GM19239 (cell line): ENCODE measurements at regions not wholly inside any gene's neighbourhood (a gene's known extent, or its start where the extent isn't known, plus 50 kb on each side); places are given as distances from the start of the nearest gene placed in this dataset.

Experiments used
- DNase-seq: peaks from one replicate; pipeline ENCODE4 v3.0.0; 2011; ENCODE audit warnings: low spot score; ENCODE audit not compliant: insufficient read length
- FAIRE-seq: peaks from 2 replicates; lab custom pipeline; 2011; peaks lifted over from hg19 to GRCh38; lab: Jason Lieb, UNC

DNA sequence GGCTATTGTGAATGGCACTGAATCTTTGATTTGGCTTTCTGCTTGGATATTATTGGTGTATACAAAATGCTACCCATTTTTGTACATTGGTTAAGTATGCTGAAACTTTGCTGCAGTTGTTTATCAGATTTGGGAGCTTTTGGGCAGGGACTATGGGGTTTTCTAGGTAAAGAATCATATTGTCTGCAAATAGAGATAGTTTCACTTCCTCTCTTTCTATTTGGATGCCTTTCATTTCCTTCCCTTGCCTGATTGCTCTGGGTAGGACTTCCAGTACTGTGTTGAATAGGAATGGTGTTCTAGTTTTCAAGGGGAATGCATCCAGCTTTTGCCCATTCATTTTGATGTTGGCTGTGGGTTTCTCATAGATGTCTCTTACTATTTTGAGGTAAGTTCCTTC, 489.1 kb upstream of the LRATD1 start:
- FAIRE-seq (no peak), DNase-seq (no peak)

DNA sequence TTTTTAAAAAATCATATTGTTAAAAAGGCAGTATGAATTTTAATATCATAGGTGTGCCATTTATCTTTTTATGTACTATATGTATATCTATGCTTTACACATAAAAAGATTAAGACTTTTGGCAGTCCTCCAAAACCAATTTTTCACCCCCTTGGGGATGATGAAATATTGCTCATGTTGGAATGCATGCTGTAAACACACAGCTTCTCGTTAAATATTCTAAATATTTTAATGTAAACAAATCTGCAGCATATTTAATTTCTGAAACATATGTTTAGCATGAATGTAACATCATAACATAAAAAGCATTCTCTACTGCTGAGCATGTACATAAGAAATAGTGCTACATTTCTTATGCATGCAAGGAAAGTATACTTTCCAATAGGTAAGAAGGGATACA, 484.3 kb upstream of the LRATD1 start:
- FAIRE-seq (no peak), DNase-seq (no peak)

DNA sequence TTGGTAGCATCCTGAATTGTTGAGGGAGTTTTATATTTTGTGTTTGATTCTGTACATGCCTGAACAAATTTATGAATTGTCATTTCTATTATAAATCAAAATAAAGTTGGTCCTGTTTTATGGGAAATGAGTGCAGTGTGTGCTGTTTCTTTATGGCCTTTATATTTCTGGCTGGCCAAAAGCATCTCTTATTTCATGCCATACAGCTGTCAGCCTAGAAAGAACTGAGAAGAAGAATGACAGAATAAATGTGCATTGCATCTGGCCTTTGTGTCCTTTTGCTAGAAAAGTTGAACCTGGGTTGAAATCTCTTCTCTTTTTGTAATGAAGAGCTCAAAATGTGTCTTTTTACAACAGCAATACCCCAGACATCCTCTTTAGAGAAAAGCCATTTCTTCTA, 474.7 kb upstream of the LRATD1 start:
- no peak for FAIRE-seq

DNA sequence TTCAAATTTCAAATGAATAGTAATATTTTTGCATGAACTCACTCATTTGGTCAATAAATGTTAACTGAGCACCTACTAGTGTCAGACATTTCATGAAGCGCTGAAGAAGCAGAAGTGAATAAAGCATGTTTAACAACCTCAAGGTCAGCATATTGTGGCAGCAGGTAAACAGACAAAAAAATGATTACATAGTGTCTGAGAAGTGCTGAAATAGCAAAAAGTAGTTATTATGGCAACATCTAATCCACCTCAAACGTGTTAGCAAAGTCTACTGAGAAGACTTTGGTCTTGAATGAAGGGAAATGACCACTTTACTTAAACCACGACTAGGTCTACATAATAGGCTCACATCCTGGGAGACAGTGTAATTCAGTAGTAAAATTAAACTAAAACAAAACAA, 452.2 kb upstream of the LRATD1 start:
- FAIRE-seq: no peak
- DNase-seq: no peak

More for the DNA sequence above, 474.7 kb upstream of the LRATD1 start:
- DNase-seq: no peak

DNA sequence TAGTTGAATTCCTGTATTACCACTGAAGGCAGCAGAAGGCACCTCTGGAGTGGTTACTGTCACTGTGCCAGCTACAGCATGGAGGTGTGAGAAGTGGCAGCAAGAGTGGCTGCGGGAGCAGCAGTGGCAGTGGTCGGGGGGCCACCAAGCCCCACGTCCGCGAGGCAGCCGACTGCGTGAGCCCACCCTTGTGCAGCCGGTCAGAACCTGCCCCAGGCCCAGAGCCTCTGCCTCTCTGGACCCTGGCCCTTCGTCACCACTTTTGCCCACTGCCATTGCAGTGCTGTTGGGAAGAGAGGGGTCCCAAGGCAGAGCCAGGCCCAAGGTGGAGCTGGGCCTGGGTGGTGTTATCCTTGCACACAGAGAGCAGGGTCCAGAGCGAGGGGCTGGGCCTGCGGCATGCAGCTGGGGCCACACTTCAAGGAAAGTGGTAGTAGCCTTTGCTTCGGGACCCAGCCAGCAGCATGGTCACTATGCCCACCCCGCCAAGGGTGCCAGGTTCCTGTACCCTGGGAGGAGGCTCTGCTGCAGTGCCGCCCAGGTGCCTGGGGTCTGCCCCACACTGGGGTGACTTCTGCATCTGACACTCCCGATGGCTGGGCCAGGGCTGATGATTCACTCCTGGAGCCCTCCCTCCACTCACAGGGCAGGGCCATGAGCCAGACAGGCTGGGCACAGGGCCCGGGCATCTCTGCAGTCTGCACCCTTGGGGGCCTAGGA, 450.1 kb upstream of the LRATD1 start:
- DNase-seq: no peak
- no peak for FAIRE-seq

DNA sequence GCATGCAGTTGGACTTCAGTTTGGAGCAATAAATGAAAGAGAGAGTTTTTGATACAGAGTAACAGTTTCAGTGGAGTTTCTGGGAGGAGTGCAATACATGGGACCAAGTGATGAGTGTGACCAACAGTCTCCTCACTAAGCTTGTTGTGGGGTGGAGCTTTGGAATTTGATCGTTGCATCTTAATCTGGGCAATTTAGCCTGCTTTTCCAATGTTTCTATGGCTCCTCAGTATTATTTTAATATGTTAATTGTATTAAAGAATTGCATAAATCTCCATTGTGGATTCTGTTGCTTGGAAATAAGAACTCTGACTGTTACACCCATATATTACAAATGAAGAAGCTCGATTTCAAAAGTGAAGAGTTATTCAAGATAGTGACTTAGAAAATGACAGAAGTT, 446.6 kb upstream of the LRATD1 start:
- DNase-seq (no peak), FAIRE-seq (no peak)

DNA sequence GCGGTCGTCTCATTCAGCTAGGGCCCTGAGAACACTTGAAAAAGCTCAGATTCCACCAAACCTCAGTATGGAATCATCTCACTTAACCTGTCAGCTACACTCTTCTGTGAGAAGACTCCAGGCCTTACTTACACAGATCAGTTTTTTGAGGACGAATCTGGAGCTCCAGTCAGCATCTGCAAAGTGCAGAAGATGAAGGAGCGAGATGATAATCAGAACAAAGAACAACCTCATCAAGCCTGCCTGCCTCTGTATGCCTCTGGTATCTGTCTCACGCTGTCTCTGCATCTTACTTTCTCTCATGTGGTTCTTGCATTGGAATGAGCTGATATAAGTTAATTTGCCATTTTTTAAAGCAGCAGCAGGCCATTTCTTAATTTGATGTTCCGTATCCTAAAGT, 444.1 kb upstream of the LRATD1 start:
- FAIRE-seq (no peak), DNase-seq (no peak)

DNA sequence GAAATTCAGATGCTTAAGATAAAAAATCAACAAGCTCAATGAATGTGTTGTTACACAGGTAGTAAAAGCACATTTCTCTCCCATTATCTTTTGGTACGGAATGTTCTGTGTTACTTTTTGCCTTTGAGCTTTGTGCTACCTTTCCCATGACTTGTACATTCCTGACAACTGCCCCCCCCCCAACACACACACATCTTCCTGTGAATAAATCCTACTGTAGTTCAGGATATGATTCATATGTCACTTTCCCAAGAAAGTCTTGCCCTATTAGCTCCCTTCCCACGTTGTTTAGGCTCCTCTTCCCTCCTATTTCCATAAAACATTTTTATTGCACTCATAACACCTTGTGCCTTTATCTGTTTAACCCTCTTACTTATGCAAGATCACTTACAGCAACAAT, 442.6 kb upstream of the LRATD1 start:
- no peak for FAIRE-seq
- no peak for DNase-seq

DNA sequence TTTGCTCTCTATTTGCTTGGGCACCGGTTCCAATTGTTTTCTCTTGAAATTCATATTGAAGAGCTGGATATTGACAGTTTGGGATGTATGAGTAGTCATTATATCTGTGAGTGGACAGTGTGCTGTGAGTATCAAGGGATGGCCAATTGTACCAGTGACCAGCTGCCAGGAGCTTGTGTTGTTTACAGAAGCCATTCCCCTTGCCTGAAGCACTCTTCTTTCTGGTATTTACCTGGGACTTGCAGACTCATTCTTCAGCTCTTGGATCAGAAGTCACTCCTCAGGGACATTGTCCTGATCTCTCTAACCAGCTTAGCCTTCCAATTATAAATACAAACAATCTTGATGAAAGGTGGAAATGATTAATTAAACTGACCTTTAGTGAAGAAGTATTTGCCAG, 438.3 kb upstream of the LRATD1 start:
- DNase-seq (no peak), FAIRE-seq (no peak)

DNA sequence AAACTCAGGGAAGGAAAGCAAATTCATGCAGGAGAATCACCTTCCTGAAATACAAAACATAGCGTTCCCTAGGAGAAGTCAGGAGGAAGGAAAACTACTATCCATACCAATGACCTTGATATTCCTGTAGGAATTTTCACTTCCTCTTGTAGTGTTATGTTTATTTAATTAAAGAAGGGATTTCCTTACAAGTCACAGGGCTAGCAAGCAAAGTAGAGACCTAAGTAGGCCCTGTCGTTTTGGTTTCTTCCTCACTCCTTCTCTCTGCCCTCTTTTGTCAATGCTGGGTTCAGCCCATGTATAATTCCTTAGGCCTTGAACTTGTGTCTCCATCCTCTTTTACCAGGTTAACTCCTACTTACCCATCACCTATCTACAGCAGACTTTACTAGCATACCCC, 435.2 kb upstream of the LRATD1 start:
- DNase-seq (no peak), FAIRE-seq (no peak)

DNA sequence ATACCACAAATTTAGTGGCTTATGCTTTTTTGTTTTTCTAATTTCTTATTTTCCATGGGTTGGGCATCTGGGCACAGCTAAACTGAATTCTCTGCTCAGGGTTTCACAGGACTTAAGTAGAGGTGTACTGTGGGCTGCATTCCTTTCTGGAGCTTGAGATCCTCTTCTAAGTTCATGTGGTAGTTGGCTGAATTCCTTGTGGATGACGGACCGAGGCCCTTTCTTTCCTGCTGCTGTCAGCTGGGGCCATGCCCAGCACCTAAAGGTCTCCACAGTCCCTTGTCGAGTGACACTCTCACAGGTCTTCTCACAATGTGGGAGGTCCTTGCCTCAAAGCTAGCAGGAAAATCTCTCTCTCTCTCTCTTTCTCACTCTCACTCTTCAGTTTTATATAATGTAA, 433.5 kb upstream of the LRATD1 start:
- DNase-seq: no peak
- no peak for FAIRE-seq

DNA sequence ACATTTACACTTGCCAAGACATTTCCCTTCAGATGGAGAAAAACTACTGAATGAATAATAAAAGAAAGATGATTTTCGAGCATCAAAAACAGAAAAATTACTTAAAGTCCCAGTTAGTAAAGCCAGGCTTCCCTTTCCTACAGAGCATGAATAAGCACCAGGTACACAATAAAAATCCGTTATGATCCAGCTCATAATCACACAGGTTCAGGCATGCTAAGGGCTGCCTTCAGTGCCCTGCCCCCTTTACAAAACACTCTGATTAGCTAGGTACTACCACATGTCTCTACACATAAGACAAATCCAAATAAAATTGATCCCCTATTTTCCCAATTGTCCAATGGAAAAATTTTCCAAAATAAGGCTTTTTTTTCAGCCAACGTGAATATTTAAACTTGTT, 413.2 kb upstream of the LRATD1 start:
- no peak for FAIRE-seq

DNA sequence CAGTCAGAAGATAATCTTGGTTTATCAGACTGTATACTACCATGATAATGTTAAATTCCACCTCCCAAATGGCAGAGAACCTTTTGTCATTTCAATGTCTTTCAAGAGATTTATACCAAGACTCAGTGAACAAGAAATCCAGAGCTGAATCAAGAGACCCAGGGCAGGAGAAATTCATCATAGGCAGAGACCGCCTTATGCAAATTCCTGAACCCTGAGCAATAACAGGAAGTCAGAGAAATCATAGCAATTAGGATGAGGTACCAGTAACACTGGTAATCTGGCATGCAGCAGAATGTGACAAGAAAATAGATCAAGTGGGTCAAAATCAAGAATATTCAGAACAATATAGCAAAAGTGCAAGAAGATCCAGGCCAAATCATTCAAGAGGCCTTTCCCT, 412.4 kb upstream of the LRATD1 start:
- FAIRE-seq (no peak), DNase-seq (no peak)

More for the DNA sequence above, 413.2 kb upstream of the LRATD1 start:
- DNase-seq: no peak

DNA sequence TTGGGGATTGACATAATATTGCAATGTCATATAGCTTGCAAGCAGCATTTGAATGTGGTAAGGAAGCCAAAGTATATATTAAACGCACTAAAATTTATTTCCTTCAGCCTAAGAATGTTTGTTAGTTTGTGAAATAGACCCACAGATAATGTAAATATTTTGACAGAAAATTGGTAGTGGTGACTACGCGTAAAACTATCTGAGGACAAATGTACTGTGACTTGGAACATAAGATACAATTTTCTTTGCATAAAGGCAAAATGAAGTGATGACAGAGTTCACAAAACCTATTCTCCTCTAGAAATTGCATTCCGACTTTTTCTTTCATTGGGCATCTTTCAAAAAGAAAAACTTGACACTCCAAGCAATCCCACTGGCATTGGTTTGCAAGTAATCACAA, 411.1 kb upstream of the LRATD1 start:
- no peak for FAIRE-seq

DNA sequence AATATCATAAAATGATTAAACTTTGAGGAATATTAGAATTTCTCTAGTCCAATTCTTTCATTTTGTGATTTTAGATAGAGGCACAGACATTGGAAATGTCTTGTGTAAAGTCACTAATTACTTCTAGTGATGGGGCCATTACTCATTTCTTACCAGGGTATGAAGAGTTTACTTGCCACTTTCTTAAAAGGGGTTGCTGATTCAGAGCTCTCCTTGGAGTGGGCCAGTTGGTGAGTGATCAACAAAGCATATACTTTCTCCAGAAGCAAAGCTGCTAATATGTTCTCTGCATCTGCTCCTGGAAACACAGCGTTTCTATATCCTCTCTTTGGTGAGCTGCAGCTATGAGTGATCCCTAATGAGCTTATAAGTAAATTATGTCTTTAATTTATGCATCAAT, 408.9 kb upstream of the LRATD1 start:
- no peak for DNase-seq
- FAIRE-seq: no peak

More for the DNA sequence above, 411.1 kb upstream of the LRATD1 start:
- no peak for DNase-seq

DNA sequence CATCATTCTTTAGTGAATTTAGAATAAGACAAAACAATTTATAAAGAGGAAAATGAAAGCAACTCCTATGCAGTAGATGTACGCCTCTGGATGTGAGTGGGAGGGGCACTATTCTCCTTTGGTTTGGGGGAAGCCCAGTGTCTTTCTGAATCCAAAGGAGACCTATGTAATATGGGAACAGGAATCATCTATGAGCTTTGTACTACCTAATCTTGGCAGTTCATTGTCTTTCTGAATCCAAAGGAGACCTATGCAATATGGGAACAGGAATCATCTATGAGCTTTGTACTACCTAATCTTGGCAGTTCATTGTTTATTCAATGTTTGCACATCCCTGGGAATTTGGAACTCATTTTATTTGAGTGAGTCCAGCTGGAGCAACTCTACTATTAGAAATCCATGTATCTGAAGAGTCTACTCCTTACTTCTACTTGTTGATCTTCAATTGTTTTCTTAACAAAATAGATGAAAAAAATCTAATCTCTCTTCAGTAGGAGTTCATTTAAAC, 401.1 kb upstream of the LRATD1 start:
- no peak for DNase-seq
- no peak for FAIRE-seq

DNA sequence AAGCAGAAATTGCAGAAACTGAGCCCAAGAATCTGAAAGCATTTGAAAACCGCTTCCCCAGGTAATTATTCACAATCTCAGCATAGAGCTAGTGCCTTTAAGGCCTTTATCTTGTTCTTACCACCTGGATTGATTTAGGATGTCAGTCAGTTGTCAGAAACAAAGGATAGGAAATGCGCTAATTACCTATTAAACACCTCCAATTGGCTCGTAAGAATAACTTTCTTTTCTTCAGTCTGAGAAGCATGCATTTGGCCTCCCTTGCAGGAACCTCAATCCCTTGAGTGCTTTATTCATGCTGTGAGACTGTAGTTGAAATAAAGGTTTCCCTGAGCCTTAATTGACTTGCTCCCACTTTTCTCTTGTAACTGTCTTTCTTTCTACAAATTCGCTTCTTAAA, 400.3 kb upstream of the LRATD1 start:
- FAIRE-seq (no peak), DNase-seq (no peak)

DNA sequence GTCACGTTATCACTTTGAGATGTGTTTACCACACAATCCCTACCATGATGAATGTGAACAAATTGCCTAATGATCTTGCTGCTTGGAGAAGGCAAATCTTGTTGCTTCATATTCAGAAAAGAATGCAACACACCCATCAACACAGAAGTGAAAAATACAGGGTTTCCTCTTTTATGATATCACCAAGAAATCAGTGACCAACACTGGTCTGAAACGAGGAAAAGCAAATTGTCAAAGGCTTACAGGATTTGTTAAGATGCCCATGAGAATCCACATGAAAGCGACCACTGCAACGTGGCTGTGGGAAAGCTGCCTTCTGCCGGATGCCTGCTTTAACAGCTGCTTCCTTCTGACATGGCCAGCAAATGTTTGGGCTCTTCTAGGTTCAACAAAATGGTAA, 397.6 kb upstream of the LRATD1 start:
- FAIRE-seq: no peak

DNA sequence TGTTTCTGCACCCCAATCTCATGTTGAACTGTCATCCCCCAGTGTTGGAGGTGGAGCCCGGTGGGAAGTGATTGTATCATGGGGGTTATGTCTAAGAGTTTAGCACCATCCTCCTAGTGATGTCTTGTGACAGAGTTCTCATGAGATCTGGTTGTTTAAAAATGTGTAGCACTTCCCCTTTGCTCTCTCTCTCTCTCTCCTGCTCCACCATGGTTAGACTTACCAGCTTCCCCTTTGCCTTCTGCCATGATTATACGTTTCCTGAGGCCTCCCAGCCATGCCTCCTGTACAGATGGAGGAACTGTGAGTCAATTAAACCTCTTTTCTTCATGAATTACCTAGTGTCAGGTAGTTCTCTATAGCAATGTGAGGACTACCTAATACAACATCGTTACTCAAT, 396.9 kb upstream of the LRATD1 start:
- DNase-seq: no peak
- FAIRE-seq: no peak

More for the DNA sequence above, 397.6 kb upstream of the LRATD1 start:
- DNase-seq: no peak

DNA sequence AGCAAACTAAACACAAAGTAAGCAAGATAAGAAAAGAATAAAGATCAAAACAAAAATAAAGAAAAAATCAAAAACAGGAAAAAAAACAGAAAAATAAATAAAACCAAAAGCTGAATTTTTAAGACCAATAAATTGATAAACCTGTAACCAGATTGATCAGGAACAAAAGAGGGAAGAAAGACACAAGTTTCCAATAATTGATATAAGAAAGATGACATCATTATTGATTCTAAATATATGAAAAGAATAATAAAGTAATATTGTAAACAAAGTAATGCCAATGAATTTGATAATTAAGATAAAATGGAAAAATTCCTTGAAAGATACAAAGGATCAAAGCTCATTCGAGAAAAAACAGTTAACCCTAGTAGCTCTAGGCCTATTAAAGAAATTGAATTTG, 394.6 kb upstream of the LRATD1 start:
- no peak for FAIRE-seq
- no peak for DNase-seq

DNA sequence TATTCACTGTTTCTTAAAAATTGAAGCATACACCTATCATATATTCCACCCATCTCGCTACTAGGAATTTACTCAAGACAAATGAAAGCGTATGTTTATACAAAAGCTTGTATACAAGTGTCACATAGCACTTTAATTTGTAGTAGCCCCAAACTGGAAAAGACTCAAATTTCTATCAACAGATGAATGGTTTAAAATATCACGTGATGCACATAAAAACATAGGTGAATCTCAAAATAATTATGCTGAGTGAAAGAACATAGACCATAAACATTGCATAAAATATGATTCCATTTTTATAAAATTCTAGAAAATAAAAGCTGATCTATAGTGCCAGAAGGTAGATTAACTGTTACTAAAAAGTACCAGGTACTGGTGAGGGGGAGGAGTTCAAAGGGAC, 392.9 kb upstream of the LRATD1 start:
- DNase-seq (no peak), FAIRE-seq (no peak)

DNA sequence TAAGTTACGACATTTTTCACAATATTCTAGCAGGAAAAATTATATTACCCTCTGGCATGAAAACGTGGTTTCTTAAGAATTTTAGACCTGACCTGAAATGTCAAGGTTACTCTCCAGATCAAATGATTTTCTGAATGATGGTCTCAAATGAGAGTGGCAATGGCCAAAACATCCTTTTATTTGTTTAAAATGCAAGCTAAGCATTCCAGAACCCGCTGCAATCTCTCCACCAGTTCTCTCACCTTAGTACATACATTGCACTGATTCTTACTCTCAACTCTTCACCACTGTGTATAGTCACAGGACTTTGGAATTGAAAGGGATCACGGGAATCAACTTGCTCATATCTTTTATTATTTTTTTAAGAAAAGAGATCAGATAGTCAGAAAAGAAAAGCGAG, 391.6 kb upstream of the LRATD1 start:
- DNase-seq: no peak
- no peak for FAIRE-seq
